ENCODE measurements at regions not wholly inside any gene's neighbourhood (a gene's known extent, or its start where the extent isn't known, plus 50 kb on each side); places are given as distances from the start of the nearest gene placed in this dataset.

- Mint-ChIP-seq H3K36me3 (no peaks in the 10 kb centered on the region), H3K4me1 (ENCODE audit: unreplicated experiment) (no peaks in the 10 kb centered on the region), H3K27ac (no peak overlapping the region), H3K9me3 (no peaks in the 10 kb centered on the region), H3K4me3 (no peak overlapping the region), H3K27me3 (no peaks in the 10 kb centered on the region)
- no peak for TF ChIP-seq CTCF (conservative IDR thresholded peaks at IDR 0.05)
- no peak for DNase-seq (ENCODE audit: extremely low spot score, unreplicated experiment)
Measured at GRCh38 chr14:25803386-25804018, 753.6 kb upstream of the STXBP6 start.

GRCh38 chr14:25800841-25801240 lies 750.9 kb upstream of the STXBP6 start:
- H3K36me3 Mint-ChIP-seq, result no peaks in the 10 kb centered on the region
- H3K27me3 Mint-ChIP-seq, result no peaks in the 10 kb centered on the region
- no peak for DNase-seq (ENCODE audit: extremely low spot score, unreplicated experiment)
- no peaks in the 10 kb centered on the region for H3K4me1 Mint-ChIP-seq (ENCODE audit: unreplicated experiment)
- no peaks in the 10 kb centered on the region for H3K9me3 Mint-ChIP-seq
- no peak overlapping the region for H3K27ac Mint-ChIP-seq
- no peak for TF ChIP-seq CTCF (conservative IDR thresholded peaks at IDR 0.05)
- H3K4me3 Mint-ChIP-seq, result no peak overlapping the region

DNA sequence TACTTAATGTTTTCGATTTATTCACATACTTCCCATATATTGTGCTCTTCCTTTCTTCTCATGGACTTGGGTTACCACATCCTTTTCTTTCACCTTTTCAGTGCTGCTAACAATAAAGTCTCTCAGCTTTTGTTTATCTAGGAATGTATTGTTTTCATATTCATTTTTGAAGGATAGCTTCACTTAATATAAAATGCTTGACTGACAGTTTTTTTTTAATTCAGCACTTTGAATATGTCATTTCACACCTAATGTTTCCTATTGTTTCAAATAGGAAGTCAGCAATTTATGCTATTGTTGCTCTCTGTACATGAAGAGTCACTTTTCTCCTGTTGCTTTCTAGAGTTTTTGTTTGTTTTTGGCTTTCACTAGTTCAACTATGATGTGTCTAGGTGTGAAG lies 738.3 kb upstream of the STXBP6 start:
- no peak for DNase-seq (ENCODE audit: extremely low spot score, unreplicated experiment)
- H3K27me3 Mint-ChIP-seq, result no peaks in the 10 kb centered on the region
- no peaks in the 10 kb centered on the region for H3K4me1 Mint-ChIP-seq (ENCODE audit: unreplicated experiment)
- TF ChIP-seq CTCF (conservative IDR thresholded peaks at IDR 0.05), result no peak
- H3K4me3 Mint-ChIP-seq, result no peak overlapping the region
- H3K9me3 Mint-ChIP-seq, result peaks cover 7% of the 10 kb centered on the region
- H3K36me3 Mint-ChIP-seq, result no peaks in the 10 kb centered on the region
- no peak overlapping the region for H3K27ac Mint-ChIP-seq

- no peak overlapping the region for H3K4me3 Mint-ChIP-seq
- no peaks in the 10 kb centered on the region for H3K4me1 Mint-ChIP-seq (ENCODE audit: unreplicated experiment)
- no peaks in the 10 kb centered on the region for H3K9me3 Mint-ChIP-seq
- no peak overlapping the region for H3K27ac Mint-ChIP-seq
- no peaks in the 10 kb centered on the region for H3K36me3 Mint-ChIP-seq
- no peak for DNase-seq (ENCODE audit: extremely low spot score, unreplicated experiment)
- H3K27me3 Mint-ChIP-seq, result no peaks in the 10 kb centered on the region
- no peak for TF ChIP-seq CTCF (conservative IDR thresholded peaks at IDR 0.05)
Measured at GRCh38 chr14:25765909-25766308, 716.0 kb upstream of the STXBP6 start.

DNA sequence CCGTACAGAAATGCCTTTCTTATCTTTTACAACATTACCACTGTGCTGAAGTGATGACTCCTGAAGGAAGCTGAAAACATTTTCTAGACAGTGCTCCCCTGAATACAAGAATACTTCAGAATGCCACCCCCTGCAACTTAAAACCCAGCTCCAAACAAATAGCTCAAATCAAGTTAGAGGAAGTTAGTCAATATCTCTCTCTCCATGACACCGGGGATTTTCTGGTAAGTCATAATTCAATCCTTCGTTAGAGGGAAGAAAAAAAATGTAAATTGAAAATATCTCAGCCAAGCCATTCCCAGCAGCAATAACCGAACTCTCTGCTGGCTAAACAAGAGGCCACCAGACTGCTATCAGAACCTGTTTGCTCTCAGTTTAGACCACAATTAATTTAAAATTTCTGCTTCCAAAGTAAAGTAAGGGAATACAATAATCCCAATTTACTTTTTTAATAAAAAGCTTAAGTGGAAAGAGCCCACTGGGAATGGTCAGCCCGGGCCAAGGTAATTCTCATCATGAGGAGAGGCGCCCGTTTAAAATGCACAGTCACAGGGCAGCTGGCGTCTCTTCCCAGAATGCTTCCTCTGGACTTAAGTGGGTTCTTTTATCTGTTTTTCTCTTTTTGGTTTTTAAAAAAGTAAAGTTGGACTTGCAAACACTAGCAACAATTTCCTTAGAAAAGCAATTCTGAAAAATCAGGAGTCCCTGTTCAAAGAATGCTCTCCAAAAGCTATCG lies 710.1 kb upstream of the STXBP6 start:
- no peaks in the 10 kb centered on the region for H3K9me3 Mint-ChIP-seq
- H3K36me3 Mint-ChIP-seq, result no peaks in the 10 kb centered on the region
- no peak for DNase-seq (ENCODE audit: extremely low spot score, unreplicated experiment)
- no peak for TF ChIP-seq CTCF (conservative IDR thresholded peaks at IDR 0.05)
- H3K4me1 Mint-ChIP-seq (ENCODE audit: unreplicated experiment), result no peaks in the 10 kb centered on the region
- no peak overlapping the region for H3K27ac Mint-ChIP-seq
- H3K27me3 Mint-ChIP-seq, result no peaks in the 10 kb centered on the region
- no peak overlapping the region for H3K4me3 Mint-ChIP-seq

Data from type B pancreatic cell (in vitro differentiated cells).